Stimulated activated naive CD8-positive, alpha-beta T cell treated with anti-CD3 and anti-CD28 coated beads, Interleukin-15, Interleukin-2, amounts not matched to agents 100 ng/mL and 50 ng/mL, for 24 hours (primary cell): ENCODE measurements at regions not wholly inside any gene's neighbourhood (a gene's known extent, or its start where the extent isn't known, plus 50 kb on each side); places are given as distances from the start of the nearest gene placed in this dataset.

Experiments
- H3K27ac Mint-ChIP-seq: one replicate; pipeline ENCODE4 v1.8.0; 2021; ENCODE audit warnings: mild to moderate bottlenecking, mixed read lengths
- H3K27me3 Mint-ChIP-seq: one replicate; pipeline ENCODE4 v1.8.0; 2021; ENCODE audit warnings: mixed read lengths
- H3K36me3 Mint-ChIP-seq: one replicate; pipeline ENCODE4 v1.8.0; 2021; ENCODE audit warnings: low read depth, mixed read lengths
- H3K4me1 Mint-ChIP-seq: one replicate; pipeline ENCODE4 v1.8.0; 2021; ENCODE audit warnings: low read depth, mixed read lengths
- H3K4me3 Mint-ChIP-seq: one replicate; pipeline ENCODE4 v1.8.0; 2021; ENCODE audit warnings: mild to moderate bottlenecking, mixed read lengths
- H3K9me3 Mint-ChIP-seq: one replicate; pipeline ENCODE4 v1.8.0; 2021; ENCODE audit warnings: mixed read lengths

GRCh38 chr12:25740617-25741016, 187.5 kb upstream of the LMNTD1 start:
- Mint-ChIP-seq H3K27me3 (no peaks in the 10 kb centered on the region), H3K4me3 (no peak overlapping the region), H3K4me1 (no peaks in the 10 kb centered on the region), H3K9me3 (peaks cover 8% of the 10 kb centered on the region), H3K27ac (no peak overlapping the region), H3K36me3 (no peaks in the 10 kb centered on the region)

GRCh38 chr12:25741917-25742316, 188.8 kb upstream of the LMNTD1 start:
- Mint-ChIP-seq H3K36me3 (no peaks in the 10 kb centered on the region), H3K9me3 (peaks cover 8% of the 10 kb centered on the region), H3K27me3 (no peaks in the 10 kb centered on the region), H3K4me1 (no peaks in the 10 kb centered on the region), H3K27ac (no peak overlapping the region), H3K4me3 (no peak overlapping the region)

- Mint-ChIP-seq H3K9me3 (no peaks in the 10 kb centered on the region), H3K4me1 (no peaks in the 10 kb centered on the region), H3K4me3 (no peak overlapping the region), H3K36me3 (no peaks in the 10 kb centered on the region), H3K27ac (no peak overlapping the region), H3K27me3 (no peaks in the 10 kb centered on the region)
These were observed 190.7 kb upstream of the LMNTD1 start for GRCh38 chr12:25743679-25744215.

GRCh38 chr12:25744313-25744712, 191.2 kb upstream of the LMNTD1 start:
- Mint-ChIP-seq H3K36me3 (no peaks in the 10 kb centered on the region), H3K4me1 (no peaks in the 10 kb centered on the region), H3K27ac (no peak overlapping the region), H3K4me3 (no peak overlapping the region), H3K27me3 (no peaks in the 10 kb centered on the region), H3K9me3 (no peaks in the 10 kb centered on the region)

- Mint-ChIP-seq H3K27ac (no peak overlapping the region), H3K4me1 (no peaks in the 10 kb centered on the region), H3K36me3 (no peaks in the 10 kb centered on the region), H3K4me3 (no peak overlapping the region), H3K27me3 (no peaks in the 10 kb centered on the region), H3K9me3 (no peaks in the 10 kb centered on the region)
These were observed 192.2 kb upstream of the LMNTD1 start for GRCh38 chr12:25745281-25745680.

GRCh38 chr12:25746131-25746530, 193.0 kb upstream of the LMNTD1 start:
- Mint-ChIP-seq H3K9me3 (no peaks in the 10 kb centered on the region), H3K27me3 (no peaks in the 10 kb centered on the region), H3K36me3 (no peaks in the 10 kb centered on the region), H3K4me3 (no peak overlapping the region), H3K4me1 (no peaks in the 10 kb centered on the region), H3K27ac (no peak overlapping the region)

- Mint-ChIP-seq H3K27me3 (no peaks in the 10 kb centered on the region), H3K36me3 (no peaks in the 10 kb centered on the region), H3K27ac (no peak overlapping the region), H3K4me1 (no peaks in the 10 kb centered on the region), H3K4me3 (no peak overlapping the region), H3K9me3 (no peaks in the 10 kb centered on the region)
These were observed 199.7 kb upstream of the LMNTD1 start for GRCh38 chr12:25752710-25753309.

GRCh38 chr12:25755136-25755970, 202.3 kb upstream of the LMNTD1 start:
- H3K36me3 Mint-ChIP-seq: no peaks in the 10 kb centered on the region
- H3K27me3 Mint-ChIP-seq: no peaks in the 10 kb centered on the region
- no peak overlapping the region for H3K27ac Mint-ChIP-seq

GRCh38 chr12:25755971-25756260, 202.6 kb upstream of the RASSF8 start:
- Mint-ChIP-seq H3K27me3 (no peaks in the 10 kb centered on the region), H3K9me3 (no peaks in the 10 kb centered on the region), H3K4me3 (no peak overlapping the region), H3K27ac (no peak overlapping the region), H3K36me3 (no peaks in the 10 kb centered on the region), H3K4me1 (no peaks in the 10 kb centered on the region)

More at GRCh38 chr12:25755136-25755970, 202.3 kb upstream of the LMNTD1 start:
- H3K4me1 Mint-ChIP-seq: no peaks in the 10 kb centered on the region
- no peak overlapping the region for H3K4me3 Mint-ChIP-seq
- H3K9me3 Mint-ChIP-seq: no peaks in the 10 kb centered on the region

- Mint-ChIP-seq H3K4me1 (no peaks in the 10 kb centered on the region), H3K4me3 (no peak overlapping the region), H3K27me3 (no peaks in the 10 kb centered on the region), H3K9me3 (no peaks in the 10 kb centered on the region), H3K27ac (no peak overlapping the region), H3K36me3 (no peaks in the 10 kb centered on the region)
These were observed 201.3 kb upstream of the RASSF8 start for GRCh38 chr12:25757037-25757665.

GRCh38 chr12:25759752-25760151, 198.7 kb upstream of the RASSF8 start:
- Mint-ChIP-seq H3K27ac (no peak overlapping the region), H3K4me3 (no peak overlapping the region), H3K27me3 (no peaks in the 10 kb centered on the region), H3K9me3 (no peaks in the 10 kb centered on the region), H3K36me3 (no peaks in the 10 kb centered on the region), H3K4me1 (no peaks in the 10 kb centered on the region)

GRCh38 chr12:25761356-25761755, 197.1 kb upstream of the RASSF8 start:
- Mint-ChIP-seq H3K27me3 (no peaks in the 10 kb centered on the region), H3K36me3 (no peaks in the 10 kb centered on the region), H3K27ac (no peak overlapping the region), H3K4me1 (no peaks in the 10 kb centered on the region), H3K4me3 (no peak overlapping the region), H3K9me3 (no peaks in the 10 kb centered on the region)

- no peak overlapping the region for H3K27ac Mint-ChIP-seq
- H3K9me3 Mint-ChIP-seq: no peaks in the 10 kb centered on the region
- no peaks in the 10 kb centered on the region for H3K27me3 Mint-ChIP-seq
- H3K4me3 Mint-ChIP-seq: no peak overlapping the region
- H3K4me1 Mint-ChIP-seq: no peaks in the 10 kb centered on the region
- no peaks in the 10 kb centered on the region for H3K36me3 Mint-ChIP-seq
These were observed 194.1 kb upstream of the RASSF8 start for GRCh38 chr12:25764409-25764808.

- H3K36me3 Mint-ChIP-seq: no peaks in the 10 kb centered on the region
- no peak overlapping the region for H3K4me3 Mint-ChIP-seq
- no peaks in the 10 kb centered on the region for H3K4me1 Mint-ChIP-seq
- H3K27me3 Mint-ChIP-seq: no peaks in the 10 kb centered on the region
- H3K27ac Mint-ChIP-seq: no peak overlapping the region
- no peaks in the 10 kb centered on the region for H3K9me3 Mint-ChIP-seq
These were observed 193.6 kb upstream of the RASSF8 start for GRCh38 chr12:25764892-25765291.

GRCh38 chr12:25767606-25768005, 190.9 kb upstream of the RASSF8 start:
- Mint-ChIP-seq H3K36me3 (no peaks in the 10 kb centered on the region), H3K27ac (no peak overlapping the region), H3K4me1 (no peaks in the 10 kb centered on the region), H3K27me3 (no peaks in the 10 kb centered on the region), H3K9me3 (no peaks in the 10 kb centered on the region), H3K4me3 (no peak overlapping the region)
